Gastroesophageal sphincter (tissue), 4 donors: ENCODE measurements at regions not wholly inside any gene's neighbourhood (a gene's known extent, or its start where the extent isn't known, plus 50 kb on each side); places are given as distances from the start of the nearest gene placed in this dataset.

Source experiments
- ATAC-seq: fragments of 150-250 bp; one replicate; pipeline ENCODE4 v1.9.1; 2016; ENCODE audit warnings: mild to moderate bottlenecking, moderate library complexity
- H3K27ac ChIP-seq, 4 donors: fragments of 200-600 bp; sonication (generic) in 3 of 4; 1 replicate in 3 of 4; 2 replicates in 1 of 4; pipeline ENCODE4 v1.5.1; 2016 to 2019
- H3K27me3 ChIP-seq: fragments of 200-600 bp; sonication (generic); one replicate; pipeline ENCODE4 v1.5.1; 2019
- H3K36me3 ChIP-seq, 2 donors: fragments of 200-600 bp; sonication (generic); one replicate each; pipeline ENCODE4 v1.5.1; 2019; ENCODE audit warnings: control low read depth in 1 of 2
- H3K4me1 ChIP-seq, 3 donors: fragments of 200-600 bp; sonication (generic); 1 replicate in 2 of 3; 2 replicates in 1 of 3; pipeline ENCODE4 v1.5.1; 2016 to 2019; ENCODE audit warnings: control low read depth in 2 of 3
- H3K4me3 ChIP-seq, 2 donors: fragments of 200-600 bp; sonication (generic); one replicate each; pipeline ENCODE4 v1.5.1; 2019; ENCODE audit warnings: mild to moderate bottlenecking in 1 of 2, moderate library complexity in 1 of 2
- H3K9me3 ChIP-seq, 3 donors: fragments of 200-600 bp; sonication (generic); one replicate each; pipeline ENCODE4 v1.5.1; 2017 to 2019; ENCODE audit warnings: control low read depth in 2 of 3
- CTCF ChIP-seq, 4 experiments: fragments of 200-600 bp in 2 of 4; fragments of 450-650 bp in 2 of 4; sonication (generic) in 1 of 4; IDR thresholded peaks; one replicate each; pipeline ENCODE4 v1.5.1; 2017 to 2019; ENCODE audit warnings: antibody characterized with exemption in 4 of 4, mild to moderate bottlenecking in 2 of 4, moderate library complexity in 2 of 4
- EP300 ChIP-seq: sonication (generic); formaldehyde crosslinking; IDR thresholded peaks from one replicate; pipeline ENCODE4 v1.6.1; 2017; ENCODE audit warnings: antibody characterized with exemption, mild to moderate bottlenecking
- POLR2A ChIP-seq, 2 donors: fragments of 450-650 bp; IDR thresholded peaks; one replicate each; pipeline ENCODE4 v1.6.1; 2017; ENCODE audit warnings: antibody characterized with exemption in 2 of 2, mild to moderate bottlenecking in 2 of 2, moderate library complexity in 1 of 2
- POLR2AphosphoS5 ChIP-seq: sonication (generic); formaldehyde crosslinking; IDR thresholded peaks from one replicate; pipeline ENCODE4 v1.6.1; 2017; ENCODE audit warnings: antibody characterized with exemption
- WGBS, 2 donors: methylation state at CpG; one replicate each; pipeline ENCODE4 v1.1.5; 2018; ENCODE audit warnings: low coverage in 1 of 2; 5-methylcytosine and 5-hydroxymethylcytosine counted together

- no peak for ATAC-seq
- WGBS, 2 donors: 60 to 73% methylated on average over 3 of the region's 3 CpGs
- TF ChIP-seq CTCF (IDR thresholded peaks at IDR 0.05): no peak
- TF ChIP-seq POLR2AphosphoS5: no peak
- no peak for TF ChIP-seq POLR2A (IDR thresholded peaks at IDR 0.05)
- TF ChIP-seq EP300: no peak
- H3K27ac ChIP-seq: no peak overlapping the region
- no peaks in the 10 kb centered on the region for H3K4me1 ChIP-seq
- no peak overlapping the region for H3K4me3 ChIP-seq
- no peaks in the 10 kb centered on the region for H3K27me3 ChIP-seq
- no peaks in the 10 kb centered on the region for H3K9me3 ChIP-seq
- H3K36me3 ChIP-seq: no peaks in the 10 kb centered on the region
These were observed 579.3 kb upstream of the RGMB start for GRCh38 chr5:98193921-98194760.

- H3K9me3 ChIP-seq: no peaks in the 10 kb centered on the region
- peaks cover 0 to 5% (median 0%) of the 10 kb centered on the region in 3 donors for H3K4me1 ChIP-seq
- H3K27ac ChIP-seq: no peak overlapping the region
- no peaks in the 10 kb centered on the region for H3K36me3 ChIP-seq
- no peaks in the 10 kb centered on the region for H3K27me3 ChIP-seq
- TF ChIP-seq CTCF (IDR thresholded peaks at IDR 0.05): no peak
- TF ChIP-seq EP300: no peak
- TF ChIP-seq POLR2AphosphoS5: no peak
- TF ChIP-seq POLR2A (IDR thresholded peaks at IDR 0.05): no peak
- no peak overlapping the region for H3K4me3 ChIP-seq
- ATAC-seq: no peak
- 72 to 83% methylated on average over 7 of the region's 9 CpGs for WGBS, 2 donors
These were observed 572.5 kb upstream of the RGMB start for GRCh38 chr5:98200726-98201541.

- Histone ChIP-seq H3K27me3 (no peaks in the 10 kb centered on the region), H3K27ac (no peak overlapping the region), H3K4me3 (no peak overlapping the region), H3K36me3 (no peaks in the 10 kb centered on the region), H3K4me1 (peaks cover 0 to 5% (median 0%) of the 10 kb centered on the region in 3 donors), H3K9me3 (no peaks in the 10 kb centered on the region)
- WGBS, 2 donors: 39 to 71% methylated on average over 1 of the region's 1 CpG
- ATAC-seq: no peak
- TF ChIP-seq EP300 (no peak), POLR2A (IDR thresholded peaks at IDR 0.05) (no peak), POLR2AphosphoS5 (no peak), CTCF (IDR thresholded peaks at IDR 0.05) (no peak)
These were observed 568.7 kb upstream of the RGMB start for GRCh38 chr5:98204798-98205197.

- 58 to 75% methylated on average over 2 of the region's 2 CpGs for WGBS, 2 donors
- peaks cover 0 to 5% (median 0%) of the 10 kb centered on the region in 3 donors for H3K4me1 ChIP-seq
- TF ChIP-seq EP300 (no peak), POLR2A (IDR thresholded peaks at IDR 0.05) (no peak), CTCF (IDR thresholded peaks at IDR 0.05) (no peak), POLR2AphosphoS5 (no peak)
- no peak for ATAC-seq
- H3K9me3 ChIP-seq: no peaks in the 10 kb centered on the region
- H3K27ac ChIP-seq: no peak overlapping the region
- no peaks in the 10 kb centered on the region for H3K27me3 ChIP-seq
- no peaks in the 10 kb centered on the region for H3K36me3 ChIP-seq
- no peak overlapping the region for H3K4me3 ChIP-seq
These were observed 567.6 kb upstream of the RGMB start for GRCh38 chr5:98205691-98206461.
